NCI-H2227 (cell line): ENCODE measurements at regions not wholly inside any gene's neighbourhood (a gene's known extent, or its start where the extent isn't known, plus 50 kb on each side); places are given as distances from the start of the nearest gene placed in this dataset.

ENCODE experiments used
- DNase-seq: peaks from one replicate; lab custom pipeline; 2025; ENCODE audit not compliant: unreplicated experiment; lab: John Stamatoyannopoulos, UW

DNA sequence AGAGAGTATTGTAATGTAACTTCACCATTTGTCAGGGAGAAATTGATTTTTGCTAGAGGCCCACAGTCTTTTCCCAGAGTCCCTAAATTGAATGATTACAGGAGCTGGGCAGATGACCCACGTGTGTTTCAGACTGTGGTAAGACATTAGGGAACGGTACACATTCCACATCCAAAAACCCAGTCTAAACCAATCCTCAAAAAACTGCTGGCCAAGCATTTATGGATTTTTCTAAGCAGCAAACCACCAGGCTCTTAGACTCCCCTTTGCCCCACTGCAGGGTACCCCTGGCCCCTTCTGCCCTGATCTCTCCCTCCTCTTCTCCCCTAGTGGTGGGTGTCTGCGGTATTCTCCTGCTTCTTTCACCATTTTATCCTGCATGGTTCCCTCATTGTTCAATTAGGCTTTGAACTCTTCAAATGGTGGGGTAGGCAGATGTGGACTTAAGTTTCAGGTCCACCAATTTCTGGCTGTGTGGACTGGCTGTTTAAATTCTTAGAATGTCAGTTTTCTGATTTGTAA is 135.5 kb upstream of the SORCS3 start:
- DNase-seq, result no peak

DNA sequence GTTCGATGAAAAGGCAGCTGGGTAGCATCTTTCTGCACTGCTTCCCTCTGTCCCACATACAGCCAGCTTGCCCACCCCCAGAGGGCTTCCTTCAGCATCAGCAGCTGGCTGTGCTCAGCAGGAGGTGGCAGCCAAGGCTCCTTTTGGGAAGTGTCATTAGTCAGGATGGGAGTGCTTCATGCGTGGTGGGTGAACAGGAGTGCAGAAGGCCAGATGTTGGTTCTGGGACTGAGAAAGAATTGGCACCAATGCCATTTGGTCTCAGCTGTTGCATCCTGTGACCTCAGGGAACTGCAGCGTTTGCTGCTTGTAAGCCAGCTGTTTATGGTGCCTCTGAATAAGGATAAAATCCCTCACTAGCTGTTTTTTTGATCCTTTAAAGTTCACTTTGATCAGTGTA is 131.1 kb upstream of the SORCS3 start:
- no peak for DNase-seq

DNA sequence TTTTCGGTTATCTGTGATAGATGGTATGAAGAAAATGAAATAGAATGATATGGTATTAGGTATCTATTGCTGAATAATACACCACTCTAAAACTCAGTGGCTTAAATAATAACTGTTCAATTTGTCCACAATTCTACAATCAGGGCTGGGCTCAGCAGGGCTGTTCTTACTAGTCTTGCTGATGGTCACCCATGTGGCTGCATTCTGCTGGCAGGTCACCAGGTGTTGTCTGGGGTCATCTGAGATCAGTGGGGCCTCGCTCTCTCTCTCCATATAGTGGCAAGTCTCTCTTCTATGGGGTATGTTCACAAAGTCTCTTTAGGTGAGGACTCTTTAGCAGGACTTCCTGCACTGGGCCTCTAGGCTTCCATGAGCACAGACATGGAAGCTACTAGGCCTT is 130.4 kb upstream of the SORCS3 start:
- no peak for DNase-seq

DNA sequence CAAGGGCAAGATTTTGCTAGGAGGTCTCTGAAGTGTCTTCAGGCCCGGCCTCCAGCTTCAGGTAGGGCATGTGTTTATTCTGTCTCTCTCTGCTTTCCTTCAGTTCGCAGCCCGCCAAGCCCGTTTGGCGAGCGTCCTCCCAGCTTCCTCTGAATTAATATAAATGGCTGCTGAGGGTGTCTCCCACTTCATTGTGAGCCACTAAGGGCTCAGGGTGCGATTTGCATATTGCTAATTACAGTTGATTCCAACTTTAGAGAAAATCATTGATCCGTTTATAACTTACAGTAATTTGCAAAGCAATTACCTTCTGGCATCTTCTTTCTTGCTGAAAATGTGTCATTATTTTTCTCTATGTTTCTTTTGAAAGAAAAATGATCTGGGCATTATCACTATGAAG is 128.3 kb upstream of the SORCS3 start:
- no peak for DNase-seq

DNA sequence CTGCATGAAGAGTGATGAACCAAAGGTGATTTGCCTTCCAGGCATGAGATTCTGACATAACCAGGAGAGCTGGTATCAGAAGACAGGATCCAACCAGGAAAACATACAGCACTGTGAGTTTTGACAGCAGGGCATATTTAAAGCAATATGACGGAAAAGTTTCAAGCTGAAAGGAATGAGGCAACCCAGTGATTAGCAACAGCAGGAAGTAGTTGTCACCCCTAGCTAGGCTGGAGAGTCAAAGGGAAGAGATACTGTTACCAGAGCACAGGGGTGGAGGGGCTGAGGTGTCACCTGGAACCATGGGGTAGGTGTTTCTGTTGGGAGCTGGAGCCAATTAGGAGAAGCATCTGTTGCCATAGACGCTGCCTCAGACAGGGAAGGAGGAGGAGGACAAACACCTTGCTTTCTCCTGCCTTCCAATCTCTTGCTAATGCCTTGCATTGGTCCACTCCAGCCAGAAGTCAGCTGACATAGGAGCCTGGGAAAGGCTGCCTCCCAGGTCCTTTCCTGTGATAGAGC is 125.4 kb upstream of the SORCS3 start:
- no peak for DNase-seq

DNA sequence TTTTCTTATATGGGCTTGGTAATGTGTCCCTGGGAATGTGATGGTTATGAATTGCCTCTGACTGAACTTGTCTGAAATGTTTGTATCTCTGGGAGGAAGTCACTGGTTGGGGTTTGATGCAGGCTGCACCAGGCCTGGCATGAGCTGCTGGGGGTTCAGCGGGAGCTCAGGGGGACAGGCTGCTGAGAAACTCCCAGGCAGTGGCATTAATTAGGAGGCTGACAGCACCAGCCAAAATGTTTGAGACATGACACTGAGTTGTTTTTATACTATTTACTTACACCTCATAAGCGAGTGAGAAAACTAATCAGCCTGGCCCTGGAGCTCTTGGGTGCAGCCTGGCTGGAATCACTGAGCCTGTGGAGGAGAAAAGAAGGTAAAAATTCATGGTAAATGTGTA is 124.1 kb upstream of the SORCS3 start:
- DNase-seq, result no peak

DNA sequence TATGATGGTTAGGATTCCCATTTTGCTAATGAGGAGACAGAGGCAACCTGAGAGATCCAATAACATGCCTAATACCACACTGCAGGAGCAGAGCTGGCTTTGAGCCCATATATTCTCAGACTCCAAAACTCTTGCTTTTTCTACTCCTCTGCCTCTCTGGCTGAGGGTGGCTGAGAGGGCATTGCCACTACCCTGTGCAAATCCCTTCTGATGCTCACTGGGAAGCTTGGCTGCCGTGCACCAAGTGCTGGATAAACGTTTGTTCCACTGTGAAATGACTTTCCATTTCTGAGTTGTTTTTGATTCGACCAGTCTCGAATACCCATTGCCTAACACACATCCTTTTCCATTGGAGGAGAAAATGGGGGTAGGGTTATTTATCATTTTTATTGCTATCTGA is 123.1 kb upstream of the SORCS3 start:
- DNase-seq, result no peak

DNA sequence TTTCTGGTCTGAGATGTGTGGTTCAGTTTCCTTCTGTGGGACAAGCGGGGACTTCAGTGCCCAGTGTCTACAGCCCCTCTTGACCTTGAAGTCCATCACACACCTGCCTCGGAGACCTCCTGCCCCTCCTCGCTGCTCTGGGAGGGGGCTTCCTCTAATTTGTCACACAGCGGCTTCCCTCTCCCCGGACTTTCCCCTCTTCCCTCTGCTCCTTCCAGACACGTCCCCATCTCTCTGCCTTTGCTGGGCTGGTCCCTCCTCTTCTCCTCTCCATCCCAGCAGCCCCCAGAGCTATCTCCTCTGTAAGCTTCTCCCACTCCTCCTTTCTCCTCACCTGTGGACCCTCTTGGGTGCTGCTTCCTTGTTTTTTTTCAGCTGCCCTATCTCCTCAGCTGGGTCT is 122.2 kb upstream of the SORCS3 start:
- no peak for DNase-seq

DNA sequence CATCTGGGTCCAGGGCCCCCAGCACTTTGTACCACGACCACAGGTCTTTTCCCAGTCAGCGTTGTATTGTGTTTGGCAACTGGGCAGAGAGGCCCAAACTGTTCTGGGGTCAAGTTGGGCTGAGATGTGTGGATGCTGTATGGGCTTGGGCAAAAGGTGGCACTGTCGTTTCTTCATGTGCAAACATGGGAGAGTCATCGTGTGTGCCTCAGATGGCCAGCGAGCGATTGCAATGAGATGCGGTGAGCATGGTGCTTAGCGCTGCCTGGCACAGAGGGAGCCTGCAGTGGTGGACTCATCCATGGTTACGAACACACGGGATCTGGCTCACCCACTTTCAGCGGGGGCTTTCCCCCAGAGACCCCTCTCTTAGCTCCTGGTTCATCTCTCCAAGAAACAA is 120.4 kb upstream of the SORCS3 start:
- DNase-seq, result no peak

DNA sequence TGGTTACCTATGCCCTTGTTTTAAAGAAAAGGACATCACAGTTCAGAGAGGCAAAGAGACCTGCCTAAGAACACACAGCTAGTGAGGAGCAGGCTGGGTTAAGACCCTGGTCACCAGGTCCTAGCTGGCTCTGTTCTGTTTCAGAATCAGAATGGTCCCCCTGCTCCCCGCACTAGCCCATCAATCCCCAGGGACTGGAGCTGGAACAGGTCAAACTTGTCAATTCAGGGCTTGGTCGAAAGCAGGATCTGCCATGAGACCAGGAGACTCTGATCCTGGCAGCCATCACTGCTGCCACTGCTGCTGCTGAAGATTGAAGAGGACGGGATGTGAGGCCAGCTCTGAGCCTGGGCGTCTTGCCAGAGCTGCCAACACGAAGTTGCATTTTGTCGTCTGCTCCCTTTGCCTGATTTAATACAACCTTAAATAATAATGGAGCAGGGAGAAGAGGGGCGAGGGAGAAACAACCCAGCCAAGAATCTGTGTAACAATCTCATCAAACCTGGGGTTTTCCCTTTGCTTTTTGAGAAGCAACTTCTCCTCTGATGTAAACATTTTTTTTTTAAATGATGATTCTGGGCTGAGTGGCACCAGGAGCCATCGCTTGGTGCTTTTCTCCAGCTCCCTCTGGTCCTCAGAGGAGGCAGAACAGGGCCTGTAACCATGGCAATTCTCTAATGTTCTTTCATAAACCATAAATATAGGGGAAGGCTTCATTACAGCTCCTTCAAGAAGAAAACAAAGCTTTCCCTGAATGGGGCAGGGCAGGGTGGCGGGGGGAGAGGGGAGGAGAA is 119.0 kb upstream of the SORCS3 start:
- peak; percentile 81 for DNase-seq

DNA sequence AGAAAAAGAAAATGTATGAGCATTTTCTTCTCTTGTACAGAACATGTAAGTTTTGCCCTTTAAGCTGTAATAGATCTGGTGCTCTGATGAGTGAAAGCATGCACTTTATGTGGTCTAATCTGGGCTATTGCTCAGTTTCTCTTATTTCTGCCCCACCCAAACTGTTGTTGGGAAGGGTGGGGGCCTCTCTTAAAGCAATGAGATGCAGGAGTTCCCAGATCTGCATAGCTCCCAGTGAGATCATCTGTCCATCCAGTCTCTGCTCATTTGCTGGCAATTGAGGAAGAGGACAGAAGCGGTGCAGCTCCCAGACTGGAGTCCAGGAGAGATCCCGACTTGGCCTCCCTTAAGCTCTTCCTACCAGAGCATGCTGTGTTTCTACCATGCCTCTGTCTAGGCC is 114.9 kb upstream of the SORCS3 start:
- no peak for DNase-seq

DNA sequence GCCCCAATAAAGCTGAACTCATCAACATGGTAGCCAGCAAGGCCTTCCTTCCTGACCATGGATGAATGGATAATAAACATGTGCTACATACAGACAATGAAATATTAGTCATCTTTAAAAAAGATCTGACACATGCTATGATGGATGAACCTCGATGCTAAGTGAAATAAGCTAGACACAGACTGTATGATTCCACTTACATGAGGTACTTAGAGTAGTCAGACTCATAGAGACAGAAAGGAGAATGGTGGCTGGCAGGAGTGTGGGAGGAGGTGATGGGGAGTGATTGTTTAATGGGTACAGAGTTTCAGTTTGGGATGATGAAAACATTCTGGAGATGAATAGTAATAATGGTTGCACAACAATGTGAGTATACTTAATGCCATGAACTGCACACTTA is 114.1 kb upstream of the SORCS3 start:
- no peak for DNase-seq

DNA sequence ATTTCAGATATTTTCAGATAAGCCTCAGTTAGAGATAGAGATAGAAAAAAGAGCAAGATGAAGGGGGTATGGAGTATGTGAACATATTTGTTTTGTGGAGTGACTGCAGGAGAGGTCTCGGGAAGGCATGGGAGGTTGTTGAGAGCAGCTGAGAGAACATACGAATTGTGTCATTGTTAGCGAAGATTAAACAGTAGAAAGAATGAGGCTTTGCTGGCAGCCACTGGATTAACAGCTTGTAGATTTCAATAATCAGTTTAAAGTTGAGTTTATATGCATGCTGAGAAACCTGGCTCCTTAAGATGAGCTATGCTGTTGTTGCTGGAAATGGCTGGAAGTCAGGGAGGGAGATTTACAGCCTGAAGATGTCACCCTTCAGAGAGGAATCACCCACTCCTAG is 100.9 kb upstream of the SORCS3 start:
- DNase-seq, result no peak

DNA sequence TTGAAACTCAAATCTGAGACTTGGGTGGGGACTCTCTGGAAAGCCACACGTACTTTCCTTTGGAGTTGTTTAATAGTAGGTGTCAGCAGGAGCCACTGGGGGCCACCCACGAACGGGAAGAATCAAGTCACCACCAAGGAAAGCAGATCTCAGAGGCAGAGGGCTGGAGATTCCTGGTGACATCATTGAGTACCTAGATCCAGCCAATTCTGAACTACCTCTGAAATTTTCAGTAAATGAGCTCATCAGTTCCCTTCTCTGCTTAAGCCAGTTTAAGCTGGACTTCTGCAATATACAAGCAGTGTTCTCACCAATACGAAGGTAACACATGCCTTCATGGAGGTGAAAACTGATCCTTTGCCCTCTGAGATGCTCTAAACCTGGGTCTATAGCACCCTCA is 99.3 kb upstream of the SORCS3 start:
- DNase-seq, result no peak

DNA sequence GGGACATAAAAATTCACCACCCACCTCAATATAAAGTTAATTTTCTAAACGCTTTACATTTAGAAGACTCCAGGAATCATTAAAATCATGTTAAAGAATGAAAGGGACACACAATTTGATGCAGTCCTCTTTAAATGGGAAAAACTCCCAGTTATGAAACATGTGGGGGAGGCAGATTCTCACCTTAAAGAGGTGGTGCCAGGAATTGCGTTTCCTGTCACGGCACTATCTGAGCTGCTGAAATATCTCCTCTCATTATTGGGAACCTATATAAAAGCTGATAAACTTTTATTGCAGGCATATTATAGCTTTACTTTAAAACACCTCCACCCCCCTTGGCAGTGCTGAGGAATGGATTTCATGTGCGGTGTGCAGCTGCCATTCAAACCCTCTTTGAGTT is 94.8 kb upstream of the SORCS3 start:
- DNase-seq, result no peak

DNA sequence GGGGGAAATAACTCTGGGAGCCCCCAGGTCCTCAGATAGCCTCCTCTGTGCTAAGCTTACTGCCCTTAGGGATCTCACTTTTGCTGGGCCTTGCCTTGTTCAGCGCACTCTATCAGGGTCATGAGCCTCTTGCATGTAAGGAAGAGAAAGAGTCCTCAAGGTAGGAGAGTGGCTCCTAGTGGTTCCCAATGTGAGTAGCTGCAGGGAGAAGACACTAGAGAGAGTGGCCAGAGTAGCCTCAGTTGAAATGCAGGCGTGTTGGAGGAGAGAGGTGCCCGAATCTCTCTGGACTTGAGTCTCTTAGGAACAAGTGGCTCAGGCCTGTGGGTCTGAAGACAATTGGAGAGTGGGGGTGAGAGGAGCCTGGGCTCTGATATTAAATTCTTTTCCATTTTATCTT is 94.3 kb upstream of the SORCS3 start:
- no peak for DNase-seq

DNA sequence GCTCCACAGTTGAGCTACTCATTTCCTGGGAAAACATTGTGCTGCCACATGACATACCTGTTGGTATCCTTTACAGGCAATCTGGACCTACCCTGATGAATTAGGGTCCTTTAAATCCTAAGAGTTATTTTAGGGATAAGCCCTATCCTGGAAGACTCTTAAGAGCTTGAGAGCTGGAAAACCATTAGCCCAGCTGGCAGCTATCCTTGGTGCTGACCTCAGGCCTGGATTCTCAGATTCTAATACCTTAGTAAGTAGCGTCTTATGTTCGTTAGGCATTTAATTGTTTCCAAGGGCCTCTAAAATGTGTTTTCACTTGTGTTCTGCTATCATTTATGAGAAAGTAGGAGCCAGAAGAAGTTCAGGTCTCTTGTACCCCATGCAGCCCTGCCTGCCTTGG is 93.0 kb upstream of the SORCS3 start:
- no peak for DNase-seq

DNA sequence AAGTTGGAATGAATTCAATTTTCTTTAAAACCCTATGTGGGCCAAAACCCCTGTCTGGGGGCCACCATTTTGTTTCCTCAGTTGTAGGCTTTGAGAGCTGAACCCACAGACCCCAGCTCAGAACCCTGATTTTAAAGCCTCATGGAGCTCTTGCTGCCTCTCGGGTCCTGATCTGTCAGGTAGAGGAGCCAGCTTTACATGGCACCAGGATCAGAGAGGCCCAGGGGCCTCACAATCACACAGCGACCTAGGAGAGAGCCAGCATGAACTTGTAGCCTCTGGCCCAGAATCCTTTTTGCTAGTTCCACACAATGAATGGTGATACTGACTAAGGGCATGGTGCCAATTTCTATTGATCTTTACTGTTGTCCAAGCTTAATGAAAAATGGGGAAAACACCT is 84.3 kb upstream of the SORCS3 start:
- DNase-seq, result no peak

DNA sequence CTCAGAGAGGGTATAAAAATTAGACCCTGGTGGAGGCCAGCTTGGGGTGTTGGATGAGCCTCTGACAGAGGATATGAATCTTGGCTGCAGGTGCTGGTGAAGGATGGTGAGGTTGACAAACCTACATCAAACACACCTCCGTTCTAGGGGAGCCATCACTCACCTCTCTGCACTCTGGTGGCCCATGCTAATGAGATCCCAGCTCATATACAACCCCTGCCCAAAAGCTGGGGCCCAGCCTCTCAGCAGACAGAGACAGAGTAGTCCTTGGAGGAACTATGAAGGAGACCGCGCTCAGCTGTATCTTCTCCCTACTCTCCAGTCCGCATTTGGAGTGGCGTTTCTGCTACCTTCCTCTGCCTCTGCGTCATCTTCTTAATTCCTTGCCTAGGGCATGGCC is 83.1 kb upstream of the SORCS3 start:
- no peak for DNase-seq

DNA sequence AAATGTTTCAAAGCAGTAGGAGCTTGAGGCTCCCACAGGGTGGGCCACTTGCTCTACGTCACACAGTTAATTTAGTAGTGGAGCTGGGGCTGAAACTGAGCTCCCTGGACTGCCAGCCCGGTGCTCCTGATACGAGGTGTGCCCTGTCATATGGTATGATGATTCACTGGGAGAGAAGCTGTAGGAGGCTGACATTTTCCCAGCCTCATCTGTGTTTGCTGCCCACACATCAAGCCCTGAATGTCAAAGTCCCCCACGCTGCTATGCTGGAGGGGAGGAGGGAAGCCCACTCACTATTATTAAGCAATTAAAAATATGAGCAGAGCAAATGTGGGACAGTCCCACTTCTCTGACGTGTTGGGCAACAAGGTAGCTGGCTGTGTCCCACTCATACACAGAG is 81.2 kb upstream of the SORCS3 start:
- DNase-seq, result no peak

DNA sequence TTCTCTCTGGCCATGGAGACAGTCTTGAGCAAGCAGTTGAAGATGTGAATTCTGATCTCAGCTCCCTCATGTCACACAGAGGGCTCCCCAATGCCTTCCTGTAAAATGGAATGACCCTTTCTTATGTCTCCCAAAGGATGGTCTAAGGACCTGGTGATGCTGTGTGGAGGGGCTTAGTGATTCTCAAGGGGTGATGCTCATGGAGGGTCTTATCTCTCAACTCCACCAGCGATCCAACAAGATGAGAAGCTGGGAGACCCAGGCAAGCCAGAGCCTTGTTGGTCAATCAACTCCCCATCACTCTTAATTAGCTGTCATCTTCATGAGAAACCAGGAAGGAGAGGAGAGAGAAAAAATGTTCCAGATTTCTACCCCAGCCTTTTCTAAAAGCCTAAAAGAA is 78.0 kb upstream of the SORCS3 start:
- DNase-seq, result no peak

DNA sequence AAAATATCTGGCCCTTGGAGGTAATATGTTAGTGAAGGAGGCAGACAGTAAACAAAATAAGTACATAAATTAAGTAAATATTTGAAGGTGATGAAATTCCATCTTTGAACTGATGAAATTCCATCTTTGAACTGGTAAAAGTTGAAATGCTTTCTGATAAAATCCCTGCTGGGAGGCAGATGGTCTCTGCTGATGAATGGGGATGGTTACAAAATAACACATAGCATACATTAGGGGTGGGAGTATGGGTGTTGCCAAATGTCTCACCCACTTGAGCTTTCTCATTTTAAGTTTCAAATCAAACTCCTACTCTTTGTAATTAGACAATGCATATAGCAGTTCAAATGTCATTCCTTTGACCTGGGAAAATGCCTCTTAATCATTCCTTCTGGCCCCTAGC is 77.5 kb upstream of the SORCS3 start:
- DNase-seq, result no peak

DNA sequence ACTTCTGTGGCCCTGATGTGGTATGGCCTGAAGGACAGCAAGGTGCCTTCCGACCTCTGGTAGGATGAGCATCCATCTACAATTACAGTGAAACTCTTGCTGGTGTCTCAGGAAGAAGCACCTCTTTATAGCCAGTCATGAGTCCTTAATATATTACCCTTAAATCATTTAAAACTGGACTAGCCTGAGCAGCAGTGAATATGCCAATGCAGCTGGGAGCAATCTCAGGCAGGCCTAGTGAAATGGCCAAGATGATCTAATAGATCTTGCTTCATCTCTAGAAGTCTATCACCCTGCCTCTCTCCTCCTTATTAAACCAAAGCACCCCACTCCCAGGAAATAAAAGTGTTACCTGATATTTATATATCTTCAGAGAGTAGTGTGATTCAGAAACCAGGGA is 66.7 kb upstream of the SORCS3 start:
- DNase-seq, result no peak
